HL-60/S4 treated with retinoic acid at 250 ng/mL for 4 days and 3 days (cell line): ENCODE measurements at regions not wholly inside any gene's neighbourhood (a gene's known extent, or its start where the extent isn't known, plus 50 kb on each side); places are given as distances from the start of the nearest gene placed in this dataset.

Source experiments
- in situ Hi-C: fragments of 300-500 bp; cut with MboI; formaldehyde crosslinking; loops from 2 replicates; pipeline ENCODE4 v1.7.0; 2022; ENCODE audit warnings: low sequenced_read_pairs

DNA sequence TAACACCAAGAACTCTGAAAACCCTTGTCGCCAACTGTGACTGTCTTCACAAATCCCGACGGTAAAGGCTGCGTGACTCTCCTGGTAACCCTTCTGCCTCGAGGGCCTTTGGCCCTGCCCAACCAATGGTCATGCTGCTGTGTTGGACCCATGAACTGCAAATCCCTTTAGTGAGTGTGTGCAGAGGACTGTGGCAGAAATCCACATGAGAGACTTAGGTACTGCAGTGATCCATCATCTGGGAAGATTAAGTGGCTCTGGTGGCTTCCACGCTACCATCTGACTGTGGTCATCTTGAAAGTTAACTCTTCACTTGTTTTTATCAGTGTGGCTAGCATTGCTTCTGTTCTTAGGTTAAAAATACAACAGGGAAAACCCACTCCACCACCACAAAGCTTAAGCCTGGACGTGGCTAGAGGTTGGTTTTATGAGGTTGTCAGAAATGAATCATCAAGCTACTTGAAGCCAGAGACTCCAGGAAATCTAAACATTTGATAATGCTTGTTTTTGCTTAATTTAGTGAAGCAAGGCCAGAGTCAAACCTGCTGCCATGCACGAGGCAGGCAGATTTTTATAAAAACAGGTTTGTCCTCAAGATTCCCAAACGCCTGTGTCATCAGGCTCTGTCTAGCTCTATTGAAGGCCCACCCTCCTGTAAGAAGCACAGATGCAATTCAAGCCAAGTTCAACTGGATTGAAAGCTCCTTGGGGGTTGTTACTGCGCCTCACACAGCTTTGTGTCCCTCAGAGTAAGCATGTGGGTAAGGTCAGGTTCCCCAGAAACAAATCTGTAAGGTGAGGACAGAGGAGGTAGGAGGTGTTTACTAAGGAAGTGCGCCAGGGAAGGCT, 52.7 kb upstream of the ERCC6L2 start:
- in situ Hi-C loops: no loop called here

DNA sequence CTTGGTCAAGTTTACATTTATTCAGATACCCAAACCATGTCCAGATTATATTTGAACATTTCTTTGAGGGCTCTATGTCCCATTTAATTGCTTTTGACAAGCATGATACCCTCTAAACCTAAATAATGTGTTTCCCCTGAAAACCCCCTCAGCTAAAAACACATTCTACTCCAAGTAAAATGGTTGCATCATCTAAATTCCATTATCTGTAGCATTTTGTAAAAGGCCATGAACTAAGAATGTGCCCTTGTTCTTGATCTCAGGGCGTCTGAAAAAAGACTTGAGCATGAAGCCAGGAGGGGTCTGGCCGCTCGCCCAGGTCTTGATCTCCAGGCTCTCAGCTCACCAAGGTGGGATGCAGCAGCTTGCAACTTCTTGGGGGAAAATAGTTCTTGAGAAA, 53.5 kb upstream of the ERCC6L2 start:
- in situ Hi-C loops: no loop called here

DNA sequence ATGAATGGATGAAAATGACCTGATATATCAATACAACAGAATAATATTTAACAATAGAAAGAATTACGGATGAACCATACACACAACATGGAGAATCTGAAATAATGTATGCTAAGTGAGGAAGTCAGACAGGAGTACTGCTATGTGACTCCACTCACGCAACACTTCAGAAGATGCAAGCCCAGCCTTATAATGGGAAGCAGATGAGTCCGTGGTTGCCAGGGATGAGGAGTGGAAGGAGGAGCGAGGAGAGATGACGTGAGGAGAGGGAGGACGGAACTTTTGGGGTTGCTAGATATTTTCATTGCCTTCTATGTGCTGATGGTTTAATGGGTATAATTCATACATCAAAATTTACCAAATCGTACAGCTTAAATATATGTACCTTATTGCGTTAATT, 55.4 kb upstream of the ERCC6L2 start:
- in situ Hi-C loops: no loop called here

DNA sequence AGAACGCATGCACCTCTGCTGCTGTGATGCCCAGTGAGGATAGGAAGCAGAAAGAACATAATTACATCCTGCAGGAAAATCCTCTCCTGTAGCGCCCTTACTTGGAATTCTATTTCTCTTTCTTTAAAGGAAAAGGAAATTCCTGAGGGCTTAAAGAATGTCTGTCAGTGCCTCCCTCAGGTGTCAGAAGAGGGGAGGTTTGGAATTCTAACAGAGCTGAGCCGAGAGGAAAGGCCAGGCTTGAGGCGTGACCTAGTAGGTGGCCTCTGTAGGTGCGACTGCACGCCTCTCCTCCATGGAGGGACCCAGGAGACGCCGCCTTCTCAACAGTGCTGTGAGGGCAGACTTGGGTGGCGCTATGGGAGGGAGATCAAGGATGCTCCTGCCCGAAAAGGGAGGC, 55.9 kb upstream of the ERCC6L2 start:
- in situ Hi-C loops: no loop called here

DNA sequence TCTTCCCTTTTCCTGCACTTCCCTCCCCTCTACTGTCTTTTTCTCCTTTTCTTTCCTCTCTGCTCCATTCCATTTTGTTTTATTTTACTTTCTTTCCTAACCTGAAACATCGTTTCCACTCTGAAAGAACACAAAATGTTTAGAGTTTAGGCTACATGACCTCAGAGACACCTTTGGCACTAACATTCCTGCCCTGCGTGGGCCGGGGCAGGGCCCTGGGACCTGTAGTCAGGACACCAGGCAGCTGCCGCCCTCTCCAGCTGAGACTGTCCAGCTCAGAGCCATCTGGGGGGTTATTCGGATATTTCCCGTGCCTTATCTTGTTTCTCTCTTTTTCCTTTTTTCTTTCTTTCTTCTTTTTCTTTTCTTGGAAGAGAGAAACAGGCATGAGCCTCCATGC, 58.3 kb upstream of the ERCC6L2 start:
- in situ Hi-C loops: no loop called here

DNA sequence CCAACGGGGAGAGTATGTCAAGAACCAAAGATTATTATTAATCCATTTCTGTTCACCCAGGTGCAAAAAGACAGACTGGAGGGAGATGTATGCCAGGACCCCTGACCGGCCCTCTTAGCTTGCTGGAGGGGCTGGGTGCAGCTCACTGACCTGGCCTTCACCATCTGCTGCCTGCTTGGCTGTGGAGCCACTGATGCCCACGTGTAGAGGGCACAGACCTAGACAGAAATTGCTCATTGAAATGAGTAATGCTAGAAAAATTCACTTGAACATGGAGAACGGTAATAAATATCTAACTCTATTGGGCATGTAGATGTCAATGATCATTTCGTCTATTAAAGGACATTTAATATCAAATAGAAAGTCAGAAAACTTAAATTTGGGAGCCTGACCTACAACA, 58.8 kb upstream of the ERCC6L2 start:
- in situ Hi-C loops: no loop called here

DNA sequence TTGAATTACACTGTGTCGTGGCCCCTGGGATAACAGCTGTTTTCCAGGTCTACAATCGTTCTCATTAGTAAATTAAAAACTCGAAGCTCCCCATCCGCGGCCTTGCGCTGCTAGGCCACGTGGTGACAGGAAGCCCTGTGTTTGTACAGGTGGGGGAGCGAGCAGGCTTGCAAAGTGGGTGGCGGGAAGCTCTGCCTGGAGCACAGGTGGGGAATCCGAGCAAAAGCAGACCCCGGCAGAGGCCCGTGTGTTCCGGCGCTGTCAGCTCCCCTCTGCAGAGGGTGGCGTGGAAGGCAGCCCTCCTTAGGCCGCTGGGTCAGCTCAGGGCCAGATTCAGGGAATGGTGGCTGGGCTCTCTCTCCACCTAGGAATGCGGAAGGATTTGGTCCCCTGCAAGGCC, 59.5 kb upstream of the ERCC6L2 start:
- in situ Hi-C loops: no loop called here

DNA sequence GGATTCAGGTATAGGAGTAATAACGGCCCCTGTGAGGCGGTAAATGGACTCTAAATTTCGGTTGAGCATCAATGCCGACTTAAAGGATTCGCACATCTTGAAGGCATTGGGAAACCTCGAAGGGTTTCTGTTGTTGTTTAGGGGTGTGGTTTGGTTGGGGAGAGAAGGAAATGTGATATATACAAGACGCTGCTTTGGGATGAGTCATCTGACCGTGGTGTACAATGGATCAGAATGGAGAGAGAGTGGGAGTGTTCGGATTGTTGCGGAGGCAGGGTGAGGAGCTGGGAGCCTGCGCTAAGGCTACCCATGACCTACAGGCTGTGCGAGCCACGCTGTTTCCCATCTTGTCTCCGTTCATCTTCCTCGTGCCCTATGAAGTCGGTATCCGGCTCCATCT, 60.4 kb upstream of the ERCC6L2 start:
- in situ Hi-C loops: no loop called here

DNA sequence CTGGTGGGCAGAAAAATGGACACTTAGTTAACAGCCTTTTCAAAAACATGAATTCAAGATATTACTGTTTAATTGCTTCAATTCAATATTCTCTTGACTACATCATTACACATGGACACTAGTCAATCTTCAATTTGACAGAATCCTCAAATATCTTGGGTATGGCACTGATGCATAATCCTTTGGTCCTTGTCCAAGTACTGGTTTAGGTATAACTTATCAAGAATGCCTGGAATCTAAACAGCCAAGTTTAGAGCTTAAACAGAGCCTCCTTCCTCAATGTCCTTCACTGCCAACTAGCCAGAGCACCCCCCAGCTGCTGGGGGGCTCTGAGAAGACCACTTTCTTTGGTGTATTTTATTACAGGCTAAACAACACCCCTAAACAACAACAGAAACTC, 61.6 kb upstream of the ERCC6L2 start:
- in situ Hi-C loops: no loop called here

DNA sequence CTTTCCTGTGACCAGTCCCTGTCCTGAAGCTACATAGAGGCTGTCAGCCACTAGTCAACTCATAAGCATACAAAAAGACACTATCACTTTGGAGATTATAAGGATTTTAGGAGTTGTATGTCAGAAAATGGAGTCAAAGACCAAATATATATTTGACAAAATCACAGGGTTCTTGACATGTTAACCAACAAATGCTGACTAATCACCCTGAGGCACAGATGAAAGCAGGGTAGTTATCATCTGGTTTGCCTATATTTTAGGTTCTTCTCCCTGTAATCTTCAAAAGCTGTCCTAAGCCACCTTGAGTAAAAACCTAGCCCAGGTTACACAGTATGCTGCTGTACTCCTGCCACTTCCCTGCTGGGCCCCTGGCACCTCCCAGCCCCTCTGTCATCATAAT, 64.7 kb upstream of the ERCC6L2 start:
- in situ Hi-C loops: no loop called here

DNA sequence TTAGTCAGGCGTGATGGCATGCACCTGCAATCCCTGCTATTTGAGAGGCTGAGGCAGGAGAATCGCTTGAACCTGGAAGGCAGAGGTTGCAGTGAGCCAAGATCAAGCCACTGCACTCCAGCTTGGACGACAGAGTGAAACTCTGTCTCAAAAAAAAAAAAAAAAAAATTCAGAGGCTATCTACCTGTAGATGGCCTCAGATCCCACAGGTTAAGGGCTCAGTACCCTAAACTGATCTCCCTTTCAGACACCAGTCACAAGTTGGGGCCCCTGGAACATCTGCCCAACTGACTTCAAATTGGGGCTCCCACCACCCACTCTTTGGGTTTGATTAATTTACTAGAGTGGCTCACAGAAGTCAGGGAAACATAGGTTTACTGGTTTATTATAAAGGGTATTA, 65.4 kb upstream of the ERCC6L2 start:
- in situ Hi-C loops: no loop called here

DNA sequence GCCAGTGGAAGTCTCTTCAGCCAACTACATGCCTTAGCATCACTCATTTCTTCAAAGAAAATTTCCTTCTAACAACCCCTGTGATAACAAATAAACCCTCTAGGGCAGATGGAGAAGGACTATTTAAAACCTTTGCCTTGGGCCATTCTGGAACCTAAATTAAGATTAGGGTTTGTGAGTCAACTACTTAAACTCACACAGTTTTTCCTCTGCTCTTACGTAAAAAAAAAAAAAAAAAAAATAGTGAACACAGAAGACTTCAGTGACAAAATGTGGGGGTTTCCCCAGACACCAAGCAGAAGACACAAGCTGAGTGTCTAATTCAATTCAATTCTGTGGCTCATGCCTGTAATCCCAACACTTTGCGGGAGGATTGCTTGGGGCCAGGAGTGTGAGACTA, 65.8 kb upstream of the ERCC6L2 start:
- in situ Hi-C loops: no loop called here

DNA sequence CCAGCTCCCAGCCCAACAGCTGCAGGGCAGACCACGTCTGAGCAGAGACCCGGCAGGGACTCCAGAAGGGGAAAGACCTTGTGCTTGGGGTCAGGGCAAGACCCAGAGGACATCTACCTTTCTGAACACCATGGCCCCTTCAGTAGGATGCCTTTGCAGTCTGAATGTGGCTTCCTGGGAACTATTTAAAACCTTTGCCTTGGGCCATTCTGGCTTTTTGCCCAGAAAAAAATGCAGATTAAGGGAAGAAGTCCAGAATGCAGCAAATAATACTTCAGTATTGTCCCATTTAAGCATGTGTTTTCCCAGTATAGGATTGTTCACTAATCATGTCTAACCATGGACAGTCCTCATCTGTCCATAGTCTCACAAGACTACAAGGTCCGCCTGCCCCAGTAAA, 67.5 kb upstream of the ERCC6L2 start:
- in situ Hi-C loops: no loop called here

DNA sequence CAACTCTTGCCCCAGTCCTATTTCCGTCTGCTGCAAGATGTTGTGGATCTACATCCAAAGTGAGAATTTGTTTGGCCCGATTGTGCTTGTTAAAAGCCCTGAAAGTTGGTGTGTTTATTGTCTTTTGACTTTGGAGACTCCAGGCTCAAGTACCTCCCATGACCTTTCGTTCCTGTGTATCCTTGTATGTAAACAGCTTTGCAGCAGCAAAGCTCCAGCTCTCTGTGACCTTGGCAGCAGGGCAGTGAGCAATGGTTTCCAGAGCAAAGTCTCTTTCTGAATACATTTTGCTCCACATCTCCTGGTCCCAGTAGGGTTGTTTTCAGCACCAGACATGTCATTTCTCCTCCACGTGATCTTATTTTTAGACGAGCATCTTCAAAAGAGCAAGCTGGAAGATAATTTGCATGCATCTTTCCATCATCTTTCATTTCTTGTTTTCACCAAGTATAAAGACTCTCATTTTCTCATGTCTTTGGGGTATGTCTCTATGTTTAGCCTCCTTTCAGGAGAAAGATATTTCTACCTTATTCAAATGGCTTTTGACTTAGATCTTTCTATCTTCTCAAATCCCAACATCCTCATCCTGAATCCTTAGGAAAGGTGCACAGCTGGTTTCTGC, 68.1 kb upstream of the ERCC6L2 start:
- in situ Hi-C loops: no loop called here

DNA sequence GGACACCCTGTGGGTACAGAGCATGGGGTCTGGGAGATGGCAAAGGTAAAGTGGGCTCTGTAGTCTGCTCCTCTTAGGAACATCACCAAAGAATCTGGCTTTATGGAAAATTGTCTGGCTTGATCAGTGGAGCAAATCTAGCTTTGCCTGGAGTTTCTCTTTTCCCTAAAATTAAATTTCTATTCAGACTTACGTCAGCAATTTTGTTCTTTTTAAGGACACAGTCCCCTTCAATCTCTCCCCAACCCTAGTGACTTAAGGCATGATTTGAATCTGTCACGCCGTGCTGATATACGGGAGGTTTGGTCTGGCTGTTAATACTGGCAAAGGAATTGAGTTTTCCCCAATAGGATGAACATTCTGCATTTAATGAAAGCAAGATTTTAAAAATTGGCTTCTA, 72.3 kb upstream of the ERCC6L2 start:
- in situ Hi-C loops: no loop called here

DNA sequence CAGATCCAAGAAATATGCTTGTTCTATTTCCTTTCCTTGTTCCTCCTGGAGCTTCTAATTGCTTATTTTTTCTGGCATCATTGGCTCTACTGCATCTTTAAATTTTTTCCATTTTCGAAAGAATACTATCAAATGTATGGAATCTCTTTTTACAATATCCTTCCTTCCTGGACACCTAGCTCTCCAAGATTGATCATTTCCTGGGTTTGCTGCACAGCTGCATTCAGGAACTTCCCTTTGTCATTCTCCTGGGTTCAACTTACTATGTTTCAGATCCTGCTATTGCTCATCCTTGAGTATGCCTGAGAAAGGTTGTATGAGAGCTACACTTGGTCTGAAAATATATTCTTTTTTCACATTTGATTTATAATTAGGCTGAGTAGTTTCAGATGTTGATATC, 73.7 kb upstream of the ERCC6L2 start:
- in situ Hi-C loops: no loop called here

DNA sequence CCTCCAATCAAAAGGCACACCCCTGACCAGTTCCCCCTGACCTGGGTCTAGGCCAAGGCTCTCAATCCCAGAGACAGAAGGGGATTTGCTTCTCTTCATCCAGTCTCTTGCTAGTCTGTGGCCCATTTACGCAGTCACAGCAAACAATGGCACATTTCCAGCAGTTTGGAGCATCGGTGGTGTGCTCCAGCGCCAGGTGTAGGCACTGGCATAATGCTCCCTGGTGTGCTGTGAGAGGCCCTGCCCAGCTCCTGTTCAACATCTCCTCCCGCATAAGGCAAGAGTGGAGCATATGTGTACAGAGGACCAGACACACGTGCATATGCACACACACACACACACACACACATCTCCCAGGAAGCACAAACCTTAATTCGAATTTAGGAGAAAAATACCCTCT, 79.5 kb upstream of the ERCC6L2 start:
- in situ Hi-C loops: no loop called here

DNA sequence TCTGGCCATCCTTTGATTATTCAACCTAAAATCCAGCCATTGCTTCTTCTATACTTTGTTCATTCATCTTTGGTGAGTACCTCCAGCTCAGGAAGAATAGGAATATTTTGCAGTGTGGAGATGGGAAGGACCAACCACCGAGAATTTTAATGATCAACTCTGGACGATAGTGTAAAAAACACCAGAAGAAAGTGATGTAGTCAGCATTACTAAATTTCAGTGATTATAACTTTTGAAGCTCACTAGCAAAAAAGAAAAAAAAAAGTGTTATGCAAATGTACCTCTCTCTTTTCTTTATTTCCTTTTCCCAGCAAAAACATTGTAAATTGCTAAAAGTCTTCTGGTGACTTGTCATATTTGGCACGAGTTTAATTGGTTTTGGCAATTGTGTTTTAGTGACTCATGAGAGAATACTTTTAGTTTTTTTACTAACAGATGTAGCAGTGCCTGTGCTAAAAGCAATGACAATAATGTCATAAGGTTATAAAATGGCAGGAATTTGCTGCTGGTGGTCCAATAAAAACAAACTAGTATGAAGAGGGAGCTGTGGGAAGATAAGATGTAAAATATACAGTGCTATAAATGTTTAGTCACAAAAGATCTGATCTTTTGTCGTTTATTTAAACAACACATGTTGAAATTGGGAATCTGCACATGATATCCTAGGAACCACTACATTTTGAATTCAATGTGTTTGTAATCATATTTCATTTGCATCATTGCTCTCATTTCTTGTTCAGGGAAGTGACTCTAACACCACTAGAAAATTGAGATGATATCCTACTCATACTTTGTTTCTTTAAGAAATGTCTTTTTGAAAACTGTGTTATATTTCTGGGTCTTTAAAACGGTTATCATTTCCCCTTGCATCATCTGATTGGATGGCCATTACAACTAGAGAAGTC, 81.3 kb upstream of the ERCC6L2 start:
- in situ Hi-C loops: no loop called here

DNA sequence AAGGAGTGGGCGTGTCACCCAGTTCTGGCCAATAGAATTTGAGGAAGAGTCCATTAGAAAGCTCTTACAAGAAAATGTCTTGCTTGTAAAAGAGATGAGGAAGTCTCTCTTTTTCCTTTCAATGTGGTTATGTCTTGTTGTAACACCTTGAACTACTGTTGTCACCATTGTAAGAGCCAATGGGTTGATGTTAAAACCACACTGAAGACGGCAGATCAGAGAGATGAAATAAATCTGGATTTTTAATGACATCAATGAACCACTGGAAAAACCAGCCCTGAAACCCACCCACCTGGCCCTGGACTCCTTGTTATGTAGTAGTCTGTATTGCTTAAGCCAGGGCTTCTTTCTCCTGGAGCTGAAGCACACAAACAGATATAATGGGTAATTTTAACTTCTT, 83.8 kb upstream of the ERCC6L2 start:
- in situ Hi-C loops: no loop called here

DNA sequence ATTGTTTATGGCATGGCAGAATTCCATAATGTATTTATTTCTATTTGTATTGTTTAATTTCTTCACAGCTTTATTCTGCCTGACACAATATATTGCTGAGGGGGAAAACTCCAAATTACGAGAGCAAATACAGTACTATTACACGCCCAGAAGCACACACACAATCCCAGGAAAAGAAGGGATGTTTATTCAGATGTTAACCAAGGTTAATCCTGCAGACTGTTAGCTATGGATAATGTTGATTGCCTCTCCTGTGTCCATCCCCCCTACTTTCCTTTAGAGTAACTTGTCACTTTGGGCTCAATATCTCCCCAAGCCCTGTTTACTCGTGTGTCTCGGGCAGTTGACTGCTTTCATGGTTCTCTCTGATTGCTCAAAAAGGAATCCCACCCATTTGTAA, 84.2 kb upstream of the ERCC6L2 start:
- in situ Hi-C loops: no loop called here

DNA sequence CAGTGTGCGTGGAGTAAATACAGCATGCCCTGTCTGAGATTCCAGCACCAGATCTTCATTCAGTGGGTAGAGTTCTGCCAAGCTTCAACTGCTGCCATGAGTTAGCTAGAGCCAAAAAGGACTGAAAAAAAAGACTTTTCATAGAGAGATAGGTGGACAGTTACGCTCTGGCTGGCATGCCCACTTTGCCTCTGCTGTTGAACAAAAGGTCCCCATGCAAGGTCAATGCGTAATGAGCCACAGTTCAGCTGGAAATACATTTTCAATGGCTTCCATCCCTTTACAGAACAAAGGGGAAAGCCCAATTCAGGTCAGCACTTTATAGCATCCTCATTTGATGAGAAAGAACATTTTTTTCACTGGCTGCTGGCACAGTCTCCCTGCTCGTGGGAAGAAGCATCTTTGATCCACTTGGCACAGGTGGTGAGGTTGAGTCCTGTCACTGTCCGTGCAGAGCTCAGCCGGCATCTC, 86.9 kb upstream of the ERCC6L2 start:
- in situ Hi-C loops: no loop called here

DNA sequence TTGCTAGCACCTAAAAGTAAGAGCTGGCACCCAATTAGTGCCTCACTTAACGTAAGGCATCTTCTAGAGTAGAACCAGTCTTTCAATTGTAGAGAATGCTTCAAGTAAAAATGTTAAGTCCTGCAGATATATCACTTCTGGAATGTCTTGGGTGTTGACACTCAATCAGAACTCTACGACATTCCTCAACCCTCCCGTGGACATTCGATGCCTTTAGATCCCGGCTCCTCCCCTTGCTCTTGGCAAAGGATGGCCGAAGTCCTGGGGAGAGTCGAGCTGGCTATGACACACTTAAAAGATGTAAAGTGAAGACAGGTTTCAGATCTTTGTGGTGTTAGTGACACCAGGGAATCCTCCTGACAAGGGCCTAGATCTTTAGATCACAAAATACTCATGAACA, 87.5 kb upstream of the ERCC6L2 start:
- in situ Hi-C loops: no loop called here
